Epithelial cell of esophagus (primary cell): ENCODE measurements at regions not wholly inside any gene's neighbourhood (a gene's known extent, or its start where the extent isn't known, plus 50 kb on each side); places are given as distances from the start of the nearest gene placed in this dataset.
A peak's percentile ranks its signal among the peaks of the same experiment; 100 is the strongest.

Experiments used
- DNase-seq: peaks from one replicate; pipeline ENCODE4 v3.0.0; 2010; ENCODE audit warnings: low read depth
- H3K4me3 ChIP-seq: 2 replicates; pipeline ENCODE4 v1.5.1; 2011; ENCODE audit warnings: mild to moderate bottlenecking, low read length, control low read depth
- TF ChIP-seq, protein P1 (sequence below): IDR thresholded peaks from 2 replicates; pipeline ENCODE4 v1.5.1; 2011; ENCODE audit warnings: low read depth, mild to moderate bottlenecking, low read length, control low read depth, inconsistent platforms; ENCODE audit not compliant: insufficient read depth; ENCODE audit errors: missing control alignments

GRCh38 chr13:79267560-79267959 lies 138.5 kb downstream of the RBM26 start:
- H3K4me3 ChIP-seq: no peak overlapping the region
- no peak for DNase-seq
- TF ChIP-seq, protein P1, sequence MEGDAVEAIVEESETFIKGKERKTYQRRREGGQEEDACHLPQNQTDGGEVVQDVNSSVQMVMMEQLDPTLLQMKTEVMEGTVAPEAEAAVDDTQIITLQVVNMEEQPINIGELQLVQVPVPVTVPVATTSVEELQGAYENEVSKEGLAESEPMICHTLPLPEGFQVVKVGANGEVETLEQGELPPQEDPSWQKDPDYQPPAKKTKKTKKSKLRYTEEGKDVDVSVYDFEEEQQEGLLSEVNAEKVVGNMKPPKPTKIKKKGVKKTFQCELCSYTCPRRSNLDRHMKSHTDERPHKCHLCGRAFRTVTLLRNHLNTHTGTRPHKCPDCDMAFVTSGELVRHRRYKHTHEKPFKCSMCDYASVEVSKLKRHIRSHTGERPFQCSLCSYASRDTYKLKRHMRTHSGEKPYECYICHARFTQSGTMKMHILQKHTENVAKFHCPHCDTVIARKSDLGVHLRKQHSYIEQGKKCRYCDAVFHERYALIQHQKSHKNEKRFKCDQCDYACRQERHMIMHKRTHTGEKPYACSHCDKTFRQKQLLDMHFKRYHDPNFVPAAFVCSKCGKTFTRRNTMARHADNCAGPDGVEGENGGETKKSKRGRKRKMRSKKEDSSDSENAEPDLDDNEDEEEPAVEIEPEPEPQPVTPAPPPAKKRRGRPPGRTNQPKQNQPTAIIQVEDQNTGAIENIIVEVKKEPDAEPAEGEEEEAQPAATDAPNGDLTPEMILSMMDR: no peak

DNA sequence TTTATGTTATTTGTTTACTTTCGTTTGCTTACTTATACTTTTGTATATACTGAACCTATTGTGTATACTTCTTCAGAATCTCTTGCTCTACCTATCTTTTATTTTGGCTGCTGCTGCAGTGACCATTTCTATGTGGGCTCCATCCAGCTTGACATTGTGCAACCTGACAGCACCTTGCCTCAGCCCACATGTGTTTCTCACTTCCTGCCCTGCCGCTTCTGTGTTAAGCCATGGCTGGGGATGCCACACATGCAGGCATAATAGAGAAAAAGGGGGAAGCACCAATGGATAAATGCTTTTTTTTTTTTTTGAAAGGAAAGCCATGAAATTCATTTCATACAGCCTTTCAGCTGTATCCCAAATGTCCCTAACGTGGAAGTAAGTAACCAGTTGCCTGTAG lies 147.6 kb downstream of the RBM26 start:
- no peak overlapping the region for H3K4me3 ChIP-seq
- no peak for DNase-seq
- TF ChIP-seq, protein P1: no peak

DNA sequence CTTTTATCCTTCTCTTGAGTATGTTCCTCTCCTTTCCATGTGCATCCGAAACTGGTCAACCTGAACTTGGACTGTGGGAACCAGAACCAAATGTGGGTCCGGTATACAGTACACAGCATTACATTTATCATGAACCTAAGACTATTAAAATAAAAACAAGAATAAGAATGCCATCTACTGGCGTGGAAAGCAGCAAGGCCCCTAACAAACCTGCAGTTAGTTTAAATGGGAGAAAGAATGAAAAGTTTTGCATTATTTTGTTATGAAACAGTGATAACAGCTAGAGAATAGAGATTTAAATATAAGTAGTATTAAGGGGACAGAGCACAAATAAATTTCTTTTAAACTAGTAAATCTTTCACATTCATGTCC lies 159.5 kb downstream of the RBM26 start:
- TF ChIP-seq, protein P1: peak; percentile 46
- DNase-seq: peak; percentile 22
- no peak overlapping the region for H3K4me3 ChIP-seq

GRCh38 chr13:79245937-79246577 lies 160.0 kb downstream of the RBM26 start:
- no peak for DNase-seq
- no peak overlapping the region for H3K4me3 ChIP-seq
- TF ChIP-seq, protein P1: no peak

DNA sequence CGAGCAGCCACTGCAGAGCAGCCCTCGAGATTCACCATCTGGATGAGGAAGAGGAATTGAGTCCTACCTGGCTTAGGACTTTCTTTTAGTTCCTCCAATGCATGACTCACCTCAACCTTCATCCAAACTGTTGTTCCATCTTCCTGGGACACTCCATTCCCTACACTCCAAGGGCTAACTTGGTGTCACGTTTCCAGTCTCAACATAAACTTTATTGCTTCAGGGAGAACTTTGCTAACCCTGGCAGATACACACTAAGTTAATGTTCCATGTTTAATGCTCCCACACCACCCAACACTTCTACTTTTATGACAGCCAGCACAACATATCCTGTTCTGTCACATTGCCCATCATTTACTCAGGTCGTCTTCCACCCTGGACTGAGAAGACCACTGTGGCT lies 164.4 kb downstream of the RBM26 start:
- TF ChIP-seq, protein P1: no peak
- H3K4me3 ChIP-seq: no peak overlapping the region

GRCh38 chr13:79237981-79238380 lies 168.1 kb downstream of the RBM26 start:
- TF ChIP-seq, protein P1: no peak
- peak; percentile 27 for DNase-seq
- no peak overlapping the region for H3K4me3 ChIP-seq

More for the DNA sequence above, 164.4 kb downstream of the RBM26 start:
- no peak for DNase-seq

- DNase-seq: peak; percentile 78
- no peak overlapping the region for H3K4me3 ChIP-seq
- TF ChIP-seq, protein P1: no peak
Observed at GRCh38 chr13:79231887-79232286, 174.2 kb downstream of the RBM26 start.
